SK-N-SH (cell line): ENCODE measurements at regions not wholly inside any gene's neighbourhood (a gene's known extent, or its start where the extent isn't known, plus 50 kb on each side); places are given as distances from the start of the nearest gene placed in this dataset.

Experiments used
- CTCF ChIA-PET: fragments of 300-600, 350-600 bp; formaldehyde crosslinking; extraction: SDS; loops from one replicate; lab custom pipeline; 2021; lab: Yijun Ruan, JAX
- POLR2A ChIA-PET: fragments of 350-600 bp; sonication (Branson Sonifier 250); formaldehyde crosslinking; extraction: SDS; loops from one replicate; lab custom pipeline; 2020; ENCODE audit warnings: antibody characterized with exemption, inconsistent platforms; lab: Yijun Ruan, JAX
- DNase-seq: peaks from one replicate; pipeline ENCODE4 v3.0.0; 2012
- H2AFZ ChIP-seq: fragments of 200-600 bp; sonication (generic); 2 replicates; pipeline ENCODE4 v1.8.1; 2016; ENCODE audit warnings: antibody characterized with exemption, mild to moderate bottlenecking, low read depth
- H3F3A ChIP-seq: fragments of 200-600 bp; sonication (generic); replicated peaks from 2 replicates; pipeline ENCODE3; 2016; ENCODE audit warnings: antibody characterized with exemption, mild to moderate bottlenecking; ENCODE audit not compliant: insufficient read depth
- H3K27ac ChIP-seq, 2 experiments: fragments of 200-500 bp in 1 of 2; fragments of 200-600 bp in 1 of 2; sonication (Bioruptor generic) in 1 of 2; sonication (generic), shearing (Covaris generic) in 1 of 2; 2 replicates each; pipeline versions ENCODE4 v1.5.1 to v1.6.1; 2014 to 2016; ENCODE audit warnings: low read depth in 2 of 2, inconsistent platforms in 1 of 2, low read length in 1 of 2, mild to moderate bottlenecking in 1 of 2, mixed read lengths in 1 of 2
- H3K27me3 ChIP-seq: fragments of 200-600 bp; sonication (generic), shearing (Covaris generic); 2 replicates; pipeline ENCODE4 v1.6.1; 2016; ENCODE audit warnings: mixed run types; ENCODE audit not compliant: insufficient read depth
- H3K36me3 ChIP-seq, 2 experiments: fragments of 200-500 bp in 1 of 2; fragments of 200-600 bp in 1 of 2; sonication (Bioruptor generic) in 1 of 2; sonication (generic) in 1 of 2; replicated peaks in 1 of 2; 2 replicates each; pipeline versions ENCODE3 to v1.5.1; 2014 to 2016; ENCODE audit warnings: low read length in 1 of 2, mild to moderate bottlenecking in 1 of 2; ENCODE audit not compliant: insufficient read depth in 2 of 2, control insufficient read depth in 1 of 2
- H3K4me1 ChIP-seq, 2 experiments: fragments of 200-500 bp in 1 of 2; fragments of 200-600 bp in 1 of 2; sonication (Bioruptor generic) in 1 of 2; sonication (generic), shearing (Covaris generic) in 1 of 2; 2 replicates each; pipeline versions ENCODE4 v1.5.1 to v1.6.1; 2014 to 2016; ENCODE audit warnings: low read depth in 1 of 2, low read length in 1 of 2, mixed run types in 1 of 2; ENCODE audit not compliant: insufficient read depth in 2 of 2, control insufficient read depth in 1 of 2
- H3K4me2 ChIP-seq: fragments of 200-600 bp; sonication (generic), shearing (Covaris generic); 2 replicates; pipeline ENCODE4 v1.6.1; 2017; ENCODE audit warnings: mixed run types
- H3K4me3 ChIP-seq, 2 experiments: fragments of 200-500 bp in 1 of 2; fragments of 200-600 bp in 1 of 2; sonication (Bioruptor generic) in 1 of 2; sonication (generic), shearing (Covaris generic) in 1 of 2; 2 replicates each; pipeline versions ENCODE4 v1.5.1 to v1.8.1; 2014 to 2016; ENCODE audit warnings: low read depth in 2 of 2, inconsistent platforms in 1 of 2, low read length in 1 of 2, mild to moderate bottlenecking in 1 of 2, mixed read lengths in 1 of 2, moderate library complexity in 1 of 2
- H3K79me2 ChIP-seq: fragments of 200-600 bp; sonication (generic); 2 replicates; pipeline ENCODE4 v1.8.1; 2017; ENCODE audit warnings: mild to moderate bottlenecking; ENCODE audit not compliant: insufficient read depth
- H3K9ac ChIP-seq: fragments of 200-600 bp; sonication (generic); 2 replicates; pipeline ENCODE4 v1.6.1; 2017; ENCODE audit warnings: mixed run types
- H3K9me2 ChIP-seq: fragments of 200-600 bp; sonication (generic); 2 replicates; pipeline ENCODE4 v1.6.1; 2017; ENCODE audit warnings: mixed run types
- H3K9me3 ChIP-seq: fragments of 200-600 bp; sonication (generic); 2 replicates; pipeline ENCODE4 v1.6.1; 2017; ENCODE audit warnings: mixed run types, mild to moderate bottlenecking, moderate library complexity
- H4K20me1 ChIP-seq: fragments of 200-600 bp; sonication (generic); 2 replicates; pipeline ENCODE4 v1.6.1; 2017; ENCODE audit warnings: mild to moderate bottlenecking, mixed run types; ENCODE audit not compliant: insufficient read depth
- EP300 ChIP-seq, 2 experiments: IDR thresholded peaks; 2 replicates each; pipeline versions ENCODE4 v1.4.0 to v1.6.1; 2012; ENCODE audit warnings: borderline replicate concordance in 1 of 2, low read depth in 1 of 2, low read length in 1 of 2
- FOSL2 ChIP-seq: IDR thresholded peaks from 2 replicates; pipeline ENCODE4 v1.4.0; 2012; ENCODE audit warnings: low read depth, mild to moderate bottlenecking, moderate library complexity, borderline replicate concordance
- FOXJ3 ChIP-seq: sonication (generic); formaldehyde crosslinking; IDR thresholded peaks from 2 replicates; pipeline ENCODE4 v1.5.1; 2020; ENCODE audit warnings: mild to moderate bottlenecking, missing genetic modification reagents
- FOXM1 ChIP-seq: IDR thresholded peaks from 2 replicates; pipeline ENCODE4 v1.4.0; 2012; ENCODE audit warnings: low read depth, mild to moderate bottlenecking
- MEF2A ChIP-seq: IDR thresholded peaks from 2 replicates; pipeline ENCODE4 v1.4.0; 2012; ENCODE audit warnings: low read depth, borderline replicate concordance
- MXI1 ChIP-seq: IDR thresholded peaks from 2 replicates; pipeline ENCODE4 v1.6.1; 2012; ENCODE audit warnings: mild to moderate bottlenecking, low read depth, low read length, improper control_type of control experiment
- RCOR1 ChIP-seq: fragments of 150-350 bp; IDR thresholded peaks from 2 replicates; pipeline ENCODE4 v1.6.1; 2017; ENCODE audit warnings: antibody characterized with exemption, low read length
- TAF1 ChIP-seq: IDR thresholded peaks from 2 replicates; pipeline ENCODE4 v1.6.1; 2012; ENCODE audit warnings: low read depth, mild to moderate bottlenecking, low read length, moderate library complexity, borderline replicate concordance
- TEAD4 ChIP-seq: IDR thresholded peaks from 2 replicates; pipeline ENCODE4 v1.4.0; 2012; ENCODE audit warnings: mild to moderate bottlenecking, borderline replicate concordance; ENCODE audit not compliant: insufficient read depth
- whole genome bisulfite sequencing: methylation state at CpG from one replicate; pipeline ENCODE4 v1.1.6; 2017; ENCODE audit warnings: low lambda C conversion rate; 5-methylcytosine and 5-hydroxymethylcytosine counted together
- TF ChIP-seq, protein P1 (sequence below): IDR thresholded peaks from 2 replicates; pipeline ENCODE4 v1.4.0; 2012; ENCODE audit warnings: low read depth
- TF ChIP-seq, protein P2 (sequence below): IDR thresholded peaks from 2 replicates; pipeline ENCODE4 v1.6.1; 2012; ENCODE audit warnings: mild to moderate bottlenecking, low read depth, low read length, moderate library complexity
- TF ChIP-seq, protein P3 (sequence below): IDR thresholded peaks from 2 replicates; pipeline ENCODE4 v1.4.0; 2012; ENCODE audit warnings: low read depth, borderline replicate concordance
- TF ChIP-seq, protein P4 (sequence below): fragments of 200-600 bp; sonication (generic); IDR thresholded peaks from 2 replicates; pipeline ENCODE4 v1.6.1; 2017; ENCODE audit warnings: antibody characterized with exemption, mild to moderate bottlenecking, moderate library complexity

DNA sequence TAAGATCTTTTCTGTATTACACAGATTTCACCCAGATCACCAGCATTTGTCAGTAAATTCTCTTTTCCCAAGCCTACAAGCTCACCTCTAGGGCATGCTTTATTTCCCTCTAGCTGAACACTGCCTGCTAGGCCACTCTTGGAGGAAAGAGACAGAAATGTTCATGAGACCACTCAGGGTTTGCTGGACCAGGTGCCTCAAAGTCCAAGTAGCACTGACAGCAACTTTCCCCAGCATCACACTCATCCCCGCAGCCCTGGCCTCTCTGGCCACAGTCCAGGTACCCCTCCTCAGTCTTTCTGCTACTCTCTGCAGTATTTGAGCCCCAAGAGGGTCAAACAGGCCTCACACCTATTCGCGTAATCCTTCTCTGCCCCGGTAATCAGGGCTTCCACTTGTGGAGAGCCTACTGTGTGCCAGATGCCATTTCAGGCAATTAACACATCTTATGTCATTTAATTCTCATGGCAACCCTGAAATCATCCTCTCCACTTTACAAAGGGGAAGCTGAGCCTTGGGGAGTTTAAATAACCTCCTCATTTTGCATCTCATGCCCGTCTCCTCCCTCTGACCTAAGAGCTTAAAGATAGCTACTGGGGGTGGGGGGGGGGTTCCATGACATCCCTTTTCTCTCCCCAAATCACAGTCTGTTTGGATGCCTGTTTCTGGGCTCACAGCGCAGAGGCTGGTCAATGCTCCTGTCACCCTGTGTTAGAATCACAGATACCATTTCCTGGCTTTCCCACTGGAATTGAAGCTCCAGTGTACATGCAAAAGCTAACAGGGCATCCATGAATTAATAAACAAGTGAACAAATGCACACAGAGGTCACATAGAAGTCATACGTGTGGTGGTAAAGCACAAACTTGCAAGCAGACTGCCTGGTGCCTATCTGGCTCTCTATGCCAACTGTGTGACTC, 88.5 kb downstream of the PRLHR start (continued):
- no peak for TF ChIP-seq EP300 (IDR thresholded peaks at IDR 0.05; ENCODE audit: borderline replicate concordance in 1 of 2, low read depth in 1 of 2, low read length in 1 of 2)
- TF ChIP-seq, protein P1, sequence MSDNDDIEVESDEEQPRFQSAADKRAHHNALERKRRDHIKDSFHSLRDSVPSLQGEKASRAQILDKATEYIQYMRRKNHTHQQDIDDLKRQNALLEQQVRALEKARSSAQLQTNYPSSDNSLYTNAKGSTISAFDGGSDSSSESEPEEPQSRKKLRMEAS = no peak
- TF ChIP-seq RCOR1 = no peak
- TF ChIP-seq MEF2A = no peak
- TF ChIP-seq, protein P2, sequence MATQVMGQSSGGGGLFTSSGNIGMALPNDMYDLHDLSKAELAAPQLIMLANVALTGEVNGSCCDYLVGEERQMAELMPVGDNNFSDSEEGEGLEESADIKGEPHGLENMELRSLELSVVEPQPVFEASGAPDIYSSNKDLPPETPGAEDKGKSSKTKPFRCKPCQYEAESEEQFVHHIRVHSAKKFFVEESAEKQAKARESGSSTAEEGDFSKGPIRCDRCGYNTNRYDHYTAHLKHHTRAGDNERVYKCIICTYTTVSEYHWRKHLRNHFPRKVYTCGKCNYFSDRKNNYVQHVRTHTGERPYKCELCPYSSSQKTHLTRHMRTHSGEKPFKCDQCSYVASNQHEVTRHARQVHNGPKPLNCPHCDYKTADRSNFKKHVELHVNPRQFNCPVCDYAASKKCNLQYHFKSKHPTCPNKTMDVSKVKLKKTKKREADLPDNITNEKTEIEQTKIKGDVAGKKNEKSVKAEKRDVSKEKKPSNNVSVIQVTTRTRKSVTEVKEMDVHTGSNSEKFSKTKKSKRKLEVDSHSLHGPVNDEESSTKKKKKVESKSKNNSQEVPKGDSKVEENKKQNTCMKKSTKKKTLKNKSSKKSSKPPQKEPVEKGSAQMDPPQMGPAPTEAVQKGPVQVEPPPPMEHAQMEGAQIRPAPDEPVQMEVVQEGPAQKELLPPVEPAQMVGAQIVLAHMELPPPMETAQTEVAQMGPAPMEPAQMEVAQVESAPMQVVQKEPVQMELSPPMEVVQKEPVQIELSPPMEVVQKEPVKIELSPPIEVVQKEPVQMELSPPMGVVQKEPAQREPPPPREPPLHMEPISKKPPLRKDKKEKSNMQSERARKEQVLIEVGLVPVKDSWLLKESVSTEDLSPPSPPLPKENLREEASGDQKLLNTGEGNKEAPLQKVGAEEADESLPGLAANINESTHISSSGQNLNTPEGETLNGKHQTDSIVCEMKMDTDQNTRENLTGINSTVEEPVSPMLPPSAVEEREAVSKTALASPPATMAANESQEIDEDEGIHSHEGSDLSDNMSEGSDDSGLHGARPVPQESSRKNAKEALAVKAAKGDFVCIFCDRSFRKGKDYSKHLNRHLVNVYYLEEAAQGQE = no peak

DNA sequence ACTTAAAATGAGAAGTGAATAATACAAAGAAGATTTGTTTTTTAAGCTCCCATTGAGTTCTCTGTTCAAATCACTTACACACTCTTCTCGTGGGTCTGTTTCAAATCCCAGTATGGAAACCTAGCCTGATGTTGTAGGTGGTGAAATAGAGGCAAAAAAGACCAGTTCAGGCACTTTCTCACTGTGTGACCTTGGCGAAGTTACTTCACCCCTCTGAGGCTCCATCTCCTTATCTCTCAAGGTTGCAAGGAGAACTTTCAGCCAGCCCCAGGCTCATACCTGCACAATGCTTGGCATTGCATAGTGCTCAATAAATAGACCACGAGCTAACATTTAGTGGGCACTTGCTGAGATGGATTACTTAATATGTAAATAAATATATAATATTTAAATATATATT, 90.1 kb downstream of the PRLHR start:
- 32% methylated on average over 3 of the region's 3 CpGs for WGBS
- Histone ChIP-seq H3F3A (no peaks in the 10 kb centered on the region), H3K9me2 (no peaks in the 10 kb centered on the region), H3K27ac (no peak overlapping the region), H3K27me3 (no peaks in the 10 kb centered on the region), H3K4me1 (peaks cover 0 to 5% of the 10 kb centered on the region in 2 experiments; a peak in 2 of 4 replicates), H3K9ac (no peak overlapping the region), H2AFZ (no peak overlapping the region), H3K9me3 (no peaks in the 10 kb centered on the region), H3K4me3 (no peak overlapping the region), H3K79me2 (no peaks in the 10 kb centered on the region), H3K4me2 (no peak overlapping the region), H3K36me3 (no peaks in the 10 kb centered on the region), H4K20me1 (no peaks in the 10 kb centered on the region)
- no peak for DNase-seq
- POLR2A ChIA-PET = no interaction called here
- CTCF ChIA-PET = no interaction called here
- TF ChIP-seq TAF1 (no peak), TEAD4 (no peak), MEF2A (no peak), MXI1 (no peak), FOSL2 (no peak), FOXM1 (no peak), FOXJ3 (CRISPR knock-in tag) (no peak)
- TF ChIP-seq, protein P1 = no peak
- TF ChIP-seq, protein P3, sequence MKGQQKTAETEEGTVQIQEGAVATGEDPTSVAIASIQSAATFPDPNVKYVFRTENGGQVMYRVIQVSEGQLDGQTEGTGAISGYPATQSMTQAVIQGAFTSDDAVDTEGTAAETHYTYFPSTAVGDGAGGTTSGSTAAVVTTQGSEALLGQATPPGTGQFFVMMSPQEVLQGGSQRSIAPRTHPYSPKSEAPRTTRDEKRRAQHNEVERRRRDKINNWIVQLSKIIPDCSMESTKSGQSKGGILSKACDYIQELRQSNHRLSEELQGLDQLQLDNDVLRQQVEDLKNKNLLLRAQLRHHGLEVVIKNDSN = no peak
- TF ChIP-seq, protein P4, sequence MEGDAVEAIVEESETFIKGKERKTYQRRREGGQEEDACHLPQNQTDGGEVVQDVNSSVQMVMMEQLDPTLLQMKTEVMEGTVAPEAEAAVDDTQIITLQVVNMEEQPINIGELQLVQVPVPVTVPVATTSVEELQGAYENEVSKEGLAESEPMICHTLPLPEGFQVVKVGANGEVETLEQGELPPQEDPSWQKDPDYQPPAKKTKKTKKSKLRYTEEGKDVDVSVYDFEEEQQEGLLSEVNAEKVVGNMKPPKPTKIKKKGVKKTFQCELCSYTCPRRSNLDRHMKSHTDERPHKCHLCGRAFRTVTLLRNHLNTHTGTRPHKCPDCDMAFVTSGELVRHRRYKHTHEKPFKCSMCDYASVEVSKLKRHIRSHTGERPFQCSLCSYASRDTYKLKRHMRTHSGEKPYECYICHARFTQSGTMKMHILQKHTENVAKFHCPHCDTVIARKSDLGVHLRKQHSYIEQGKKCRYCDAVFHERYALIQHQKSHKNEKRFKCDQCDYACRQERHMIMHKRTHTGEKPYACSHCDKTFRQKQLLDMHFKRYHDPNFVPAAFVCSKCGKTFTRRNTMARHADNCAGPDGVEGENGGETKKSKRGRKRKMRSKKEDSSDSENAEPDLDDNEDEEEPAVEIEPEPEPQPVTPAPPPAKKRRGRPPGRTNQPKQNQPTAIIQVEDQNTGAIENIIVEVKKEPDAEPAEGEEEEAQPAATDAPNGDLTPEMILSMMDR = no peak
